HG03095 (cell line): ENCODE measurements at regions not wholly inside any gene's neighbourhood (a gene's known extent, or its start where the extent isn't known, plus 50 kb on each side); places are given as distances from the start of the nearest gene placed in this dataset.
"Not testable (repeated sequence)": the region's sequence is repeated elsewhere in the genome, so short reads cannot be mapped to it uniquely, and the experiment has no call there.

Experiments used
- ATAC-seq: cut with Tn5 transposase; IDR thresholded peaks from one replicate; pipeline ENCODE4 v1.9.1; 2021; ENCODE audit warnings: moderate library complexity; ENCODE audit not compliant: unreplicated experiment

DNA sequence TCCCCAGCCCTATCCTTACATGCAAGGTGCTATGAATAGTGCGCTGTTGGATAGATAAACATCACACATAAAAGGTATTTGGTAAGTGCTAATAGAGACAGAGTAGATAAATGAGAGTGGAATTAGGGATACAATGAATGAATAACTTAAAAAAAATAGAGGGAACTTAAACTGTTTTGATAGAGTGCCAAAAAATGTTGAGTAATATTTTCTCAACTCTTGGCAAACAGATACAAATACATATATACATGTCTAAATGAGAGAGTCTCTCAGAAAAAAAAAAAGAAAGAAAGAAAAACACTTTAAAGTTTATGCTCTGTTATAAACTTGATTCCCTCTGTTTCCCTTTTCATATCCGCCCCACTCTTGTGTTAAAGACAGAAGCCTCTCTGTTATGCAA is 667.4 kb downstream of the ROBO2 start:
- ATAC-seq, result no peak

- ATAC-seq, result no peak
Observed at GRCh38 chr3:77709155-77709554, 669.3 kb downstream of the ROBO2 start.

GRCh38 chr3:77718311-77718710 is 678.4 kb downstream of the ROBO2 start:
- ATAC-seq, result no peak

DNA sequence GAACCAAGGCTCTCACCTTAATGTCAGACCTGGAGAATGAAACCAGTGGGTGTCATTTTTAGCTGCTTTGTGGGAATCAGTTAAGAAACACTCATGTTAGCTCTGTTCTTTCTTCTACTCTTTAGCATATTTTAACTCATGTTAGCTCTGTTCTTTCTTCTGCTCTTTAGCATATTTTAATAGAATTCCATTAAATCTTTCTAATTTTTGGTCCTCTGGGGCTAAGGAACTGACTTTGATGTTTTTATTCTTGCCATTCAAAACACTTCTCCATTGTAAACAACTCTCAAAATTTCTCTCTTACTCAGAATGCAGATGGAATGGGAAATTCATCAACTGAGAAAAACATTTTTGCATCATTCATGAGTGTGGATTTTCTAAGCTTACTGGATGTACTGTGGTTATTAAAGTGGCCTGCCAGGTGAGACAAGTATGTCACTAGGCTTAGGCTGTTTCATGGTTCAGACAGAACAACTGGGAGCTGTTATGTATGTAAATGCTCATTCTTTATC is 680.6 kb downstream of the ROBO2 start:
- no peak for ATAC-seq

GRCh38 chr3:77726517-77726916 is 686.6 kb downstream of the ROBO2 start:
- no peak for ATAC-seq

GRCh38 chr3:77746048-77746447 is 706.1 kb downstream of the ROBO2 start:
- no peak for ATAC-seq

GRCh38 chr3:77746892-77747291 is 707.0 kb downstream of the ROBO2 start:
- no peak for ATAC-seq

DNA sequence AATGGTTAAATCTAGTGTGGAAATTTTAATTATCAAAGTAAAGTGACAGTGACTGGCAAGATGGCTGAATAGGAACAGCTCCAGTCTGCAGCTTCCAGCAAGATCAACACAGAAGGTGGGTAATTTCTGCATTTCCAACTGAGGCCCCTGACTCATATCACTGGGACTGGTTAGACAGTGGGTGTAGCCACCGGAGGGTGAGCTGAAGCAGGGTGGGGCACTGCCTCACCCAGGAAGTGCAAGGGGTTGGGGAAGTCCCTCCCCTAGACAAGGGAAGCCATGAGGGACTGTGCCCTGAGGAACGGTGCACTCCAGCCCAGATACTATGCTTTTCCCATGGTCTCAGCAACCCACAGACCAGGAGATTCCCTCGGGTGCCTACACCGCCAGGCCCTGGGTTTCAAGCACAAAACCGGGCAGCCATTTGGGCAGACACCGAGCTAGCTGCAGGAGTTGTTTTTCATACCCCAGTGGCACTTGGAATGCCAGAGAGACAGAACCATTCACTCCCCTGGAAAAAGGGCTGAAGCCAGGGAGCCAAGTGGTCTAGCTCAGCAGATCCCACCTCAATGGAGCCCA is 716.6 kb downstream of the ROBO2 start:
- ATAC-seq, result not testable (repeated sequence)

DNA sequence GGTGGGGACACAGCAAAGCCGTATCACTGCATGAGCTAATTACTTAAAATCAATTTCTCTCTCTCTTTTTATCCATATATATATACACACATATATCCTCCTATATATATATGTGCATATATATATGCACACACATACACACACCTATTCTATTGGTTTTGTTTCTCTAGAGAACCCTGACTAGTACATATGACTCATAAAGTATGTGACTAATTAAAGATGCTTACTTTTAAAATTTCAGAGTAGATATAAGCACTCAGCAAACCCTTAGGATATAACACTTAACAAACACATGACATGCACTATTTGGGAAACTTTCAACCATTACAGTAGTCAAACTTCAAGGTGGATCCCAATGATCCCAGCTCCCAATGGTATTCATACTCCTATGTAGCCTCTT is 732.6 kb downstream of the ROBO2 start:
- ATAC-seq, result no peak

- no peak for ATAC-seq
Observed at GRCh38 chr3:77773084-77773483, 733.2 kb downstream of the ROBO2 start.

DNA sequence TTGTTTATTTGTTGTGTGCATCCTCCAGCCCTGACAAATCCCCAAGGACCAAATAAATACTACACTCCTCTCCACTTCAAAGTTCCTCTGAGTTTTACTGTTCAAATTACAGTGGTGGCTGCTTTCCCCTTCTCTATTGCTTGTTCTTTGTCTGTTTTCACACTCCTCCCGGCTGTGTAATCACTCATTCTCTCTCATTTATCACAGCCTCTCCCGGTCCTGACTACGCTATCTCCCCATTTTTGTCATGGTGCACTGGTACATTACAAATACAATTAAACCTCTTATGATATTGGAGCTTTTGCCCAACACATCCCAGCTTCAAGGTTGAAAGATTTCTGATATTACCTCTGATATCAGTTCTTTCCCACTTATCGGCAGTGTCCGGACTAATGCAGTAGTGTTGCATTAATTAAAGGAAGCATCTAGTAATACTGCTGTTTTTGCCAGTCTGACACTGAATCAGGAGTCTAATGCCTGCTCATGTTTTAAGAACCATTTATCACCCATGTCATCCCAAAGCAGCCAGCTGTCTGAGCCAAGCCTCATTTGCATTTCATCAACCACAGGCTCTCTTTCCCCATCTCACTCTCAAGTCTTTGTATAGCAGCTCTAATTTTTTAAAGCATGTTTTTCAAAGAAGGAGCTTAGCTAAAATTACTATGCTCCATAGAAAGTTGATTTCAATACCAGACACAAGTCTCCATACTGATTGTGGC is 740.5 kb downstream of the ROBO2 start:
- no peak for ATAC-seq

DNA sequence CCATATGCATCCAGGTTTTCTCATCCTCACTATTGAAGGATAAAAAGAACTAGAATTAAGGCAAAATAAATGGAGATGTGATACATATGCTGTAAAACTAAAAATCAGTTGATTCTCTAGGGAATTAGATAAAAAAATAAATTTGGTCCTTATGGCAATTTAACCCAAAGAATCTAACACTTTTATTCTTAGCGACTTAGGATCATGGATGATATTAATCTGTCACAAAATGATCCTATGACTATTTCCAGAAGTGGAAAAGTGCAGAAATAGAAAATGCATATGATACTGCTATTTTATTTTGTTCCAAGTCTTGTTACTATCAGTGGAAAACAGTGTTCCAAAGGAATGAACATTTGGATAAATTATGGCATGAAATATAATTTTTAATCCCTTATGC is 746.3 kb downstream of the ROBO2 start:
- ATAC-seq, result no peak

DNA sequence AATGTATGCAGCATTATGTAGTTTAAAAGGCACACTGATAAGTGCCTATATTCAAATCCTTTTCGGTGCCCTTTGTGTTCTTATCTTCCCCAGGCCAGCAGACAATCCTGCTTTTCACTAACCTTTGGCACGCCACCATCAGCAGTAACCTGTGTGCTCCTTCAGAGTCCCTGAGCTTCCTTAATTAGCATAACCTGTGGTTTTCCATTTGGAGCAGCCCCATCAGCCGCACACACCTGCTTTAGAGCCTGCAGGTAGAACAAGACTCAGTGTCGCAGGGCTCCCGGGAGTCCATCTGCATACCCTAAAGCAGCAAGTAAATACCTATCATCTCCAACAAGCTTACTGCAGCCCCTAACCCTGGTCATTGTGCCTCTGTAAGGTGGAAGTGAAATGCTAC is 755.1 kb downstream of the ROBO2 start:
- no peak for ATAC-seq

GRCh38 chr3:77799278-77799677 is 759.4 kb downstream of the ROBO2 start:
- ATAC-seq, result no peak

GRCh38 chr3:77800893-77801292 is 761.0 kb downstream of the ROBO2 start:
- no peak for ATAC-seq

GRCh38 chr3:77807312-77807711 is 767.4 kb downstream of the ROBO2 start:
- ATAC-seq, result no peak

DNA sequence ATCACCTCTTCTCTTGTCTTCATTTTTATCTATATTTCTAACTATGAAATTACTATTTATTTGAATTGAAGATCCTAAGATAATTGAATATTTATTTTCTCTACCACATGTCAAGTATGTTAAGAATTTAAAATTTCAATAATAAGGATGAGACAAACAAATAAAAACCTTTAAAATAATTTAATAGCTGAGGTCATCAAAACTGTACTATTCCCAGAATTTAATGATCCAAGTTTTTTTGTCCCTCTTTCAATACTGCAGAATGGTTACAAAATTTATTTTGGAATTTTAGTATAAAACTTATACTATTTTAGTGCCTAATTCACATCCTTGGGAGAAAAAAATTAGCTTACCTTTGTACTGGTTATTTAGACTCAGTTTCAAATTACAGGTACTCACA is 774.9 kb downstream of the ROBO2 start:
- ATAC-seq, result no peak

DNA sequence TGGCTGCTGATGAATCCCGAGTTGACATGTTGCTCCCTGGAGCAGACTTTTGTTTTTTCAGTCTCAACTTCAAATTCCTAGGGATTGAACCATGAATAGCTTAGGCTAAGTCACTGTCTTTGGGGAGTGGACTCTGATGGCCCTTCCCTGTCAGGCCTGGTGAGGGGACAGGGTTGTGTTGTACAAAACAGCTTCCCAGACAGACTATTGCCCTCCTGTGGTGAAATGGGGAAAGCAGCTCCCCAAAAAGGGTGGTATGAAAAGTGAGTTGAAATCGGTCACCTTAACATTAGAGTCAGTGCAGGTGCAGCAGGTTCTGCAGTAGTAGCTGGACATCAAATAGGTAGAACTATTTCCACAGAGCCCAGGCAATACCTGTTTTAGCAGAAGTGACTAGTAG is 775.6 kb downstream of the ROBO2 start:
- ATAC-seq, result no peak

- no peak for ATAC-seq
Observed at GRCh38 chr3:77816366-77816765, 776.5 kb downstream of the ROBO2 start.

DNA sequence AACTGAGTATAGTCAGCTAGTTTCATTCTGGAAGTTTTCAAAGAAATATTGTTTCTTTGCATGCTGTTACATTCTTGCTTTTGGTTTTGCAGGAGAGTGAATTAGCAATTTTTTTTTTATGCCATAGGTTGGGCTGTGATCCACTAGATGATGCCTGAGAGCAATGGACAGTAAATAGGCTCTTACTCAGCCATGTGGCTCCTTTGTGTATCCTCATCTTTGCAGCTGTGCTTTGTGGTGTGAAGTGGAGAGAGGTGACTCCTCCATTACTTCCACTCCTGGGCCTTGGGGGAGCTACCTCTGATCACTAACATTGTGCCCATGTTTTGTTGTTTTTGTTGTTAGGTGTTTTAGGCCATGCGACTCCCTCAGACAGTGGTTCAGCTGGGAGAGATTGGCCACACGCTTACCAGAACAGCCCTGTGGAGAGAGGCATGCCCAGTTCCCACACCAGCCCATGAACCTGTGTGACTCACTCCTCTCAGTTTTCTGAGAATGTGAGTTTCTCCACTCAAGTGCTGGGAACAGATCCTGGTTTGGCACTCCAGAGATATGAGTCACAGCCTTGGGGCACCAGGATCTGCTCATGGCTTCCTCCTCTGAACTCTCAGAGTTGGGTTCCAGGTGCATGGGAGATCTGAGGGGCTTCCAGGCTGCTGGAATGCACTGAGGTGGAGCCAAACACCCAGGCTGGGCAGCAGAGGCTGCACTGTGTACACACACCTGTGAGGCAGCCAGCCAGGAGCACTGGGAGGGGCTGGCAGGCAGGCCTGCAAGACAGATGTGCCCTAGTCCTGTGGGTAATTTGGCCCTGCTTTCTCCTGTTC is 785.3 kb downstream of the ROBO2 start:
- no peak for ATAC-seq

DNA sequence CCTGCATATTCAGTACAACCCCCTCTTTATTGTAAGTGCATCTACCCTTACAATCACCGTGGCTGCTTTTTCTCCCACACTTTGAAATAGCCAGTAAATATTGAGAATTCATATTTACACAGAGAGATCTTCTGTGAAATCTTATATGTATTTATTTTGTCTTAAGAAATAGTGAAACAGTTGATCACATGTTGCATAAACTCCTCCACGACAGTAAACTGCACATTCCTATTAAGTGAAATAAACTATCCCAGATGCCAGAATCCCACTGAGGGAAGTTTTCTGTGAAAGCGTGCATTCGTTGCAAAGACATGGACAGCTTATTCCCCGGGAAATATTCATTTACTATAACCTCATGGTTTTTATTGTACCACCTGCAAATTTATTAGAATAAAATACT is 796.0 kb downstream of the ROBO2 start:
- no peak for ATAC-seq

DNA sequence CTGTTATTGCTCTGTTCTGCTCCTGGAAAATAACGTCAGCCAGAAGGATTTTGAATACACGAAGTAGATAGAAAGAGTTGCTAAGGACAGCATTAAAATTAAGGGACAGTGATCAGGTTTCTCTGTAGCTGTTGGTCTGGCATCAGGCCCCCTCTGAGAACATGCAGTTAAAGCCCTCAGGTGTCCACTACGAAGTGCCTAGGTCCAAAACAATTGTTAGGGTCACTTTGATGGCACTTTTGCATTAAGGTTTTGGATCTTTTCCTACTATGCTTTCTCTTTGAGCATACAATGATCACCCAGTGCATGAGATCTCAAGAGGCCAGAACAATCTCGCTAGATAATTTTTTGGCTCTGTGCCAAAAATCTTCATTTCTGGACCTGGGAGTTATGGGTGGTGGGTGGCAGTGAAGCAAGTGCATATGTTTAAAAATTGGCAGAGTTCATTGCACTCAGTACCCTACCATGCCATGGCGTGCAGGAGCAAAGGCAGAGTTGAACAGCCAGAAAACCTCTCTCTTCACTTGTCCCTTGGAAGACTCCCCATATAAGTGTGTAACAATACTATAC is 797.6 kb downstream of the ROBO2 start:
- ATAC-seq, result no peak
